H1 (cell line): ENCODE measurements at regions not wholly inside any gene's neighbourhood (a gene's known extent, or its start where the extent isn't known, plus 50 kb on each side); places are given as distances from the start of the nearest gene placed in this dataset.

Source experiments
- CTCF ChIA-PET: fragments of 300-600 bp; sonication (Branson Sonifier 250); formaldehyde crosslinking; loops from one replicate; lab custom pipeline; 2021; ENCODE audit not compliant: partially characterized antibody; lab: Charles Lee
- POLR2A ChIA-PET: fragments of 300-600 bp; sonication (Branson Sonifier 250); formaldehyde crosslinking; loops from one replicate; lab custom pipeline; 2021; ENCODE audit warnings: inconsistent platforms; ENCODE audit not compliant: partially characterized antibody; lab: Charles Lee
- DNase-seq, 2 experiments: peaks; one replicate each; pipeline versions ENCODE4 v3.0.0 to v3.0.0-alpha.2; 2010 to 2022; ENCODE audit warnings: low spot score in 2 of 2, low read depth in 1 of 2, mixed read lengths in 1 of 2
- FAIRE-seq: peaks from 2 replicates; lab custom pipeline; 2011; peaks lifted over from hg19 to GRCh38; lab: Jason Lieb, UNC
- H2AFZ ChIP-seq: 2 replicates; pipeline ENCODE4 v1.8.1; 2012; ENCODE audit warnings: low read length, inconsistent platforms
- H2AK5ac ChIP-seq: 2 replicates; pipeline ENCODE4 v1.6.1; 2013; ENCODE audit warnings: low read depth, low read length
- H2BK120ac ChIP-seq: replicated peaks from 2 replicates; pipeline ENCODE3; 2013; ENCODE audit warnings: low read depth, low read length, inconsistent platforms
- H2BK12ac ChIP-seq: 2 replicates; pipeline ENCODE4 v1.6.1; 2013; ENCODE audit warnings: low read depth, low read length
- H2BK15ac ChIP-seq: 2 replicates; pipeline ENCODE4 v1.6.1; 2013; ENCODE audit warnings: low read length
- H2BK20ac ChIP-seq: 2 replicates; pipeline ENCODE4 v1.6.1; 2013; ENCODE audit warnings: low read length
- H2BK5ac ChIP-seq: 2 replicates; pipeline ENCODE4 v1.6.1; 2013; ENCODE audit warnings: low read depth, low read length
- H3K14ac ChIP-seq: 2 replicates; pipeline ENCODE4 v1.6.1; 2013; ENCODE audit warnings: inconsistent platforms; ENCODE audit not compliant: insufficient read length
- H3K18ac ChIP-seq: 2 replicates; pipeline ENCODE4 v1.6.1; 2013; ENCODE audit warnings: low read length; ENCODE audit errors: extremely low read depth
- H3K23ac ChIP-seq: 2 replicates; pipeline ENCODE4 v1.6.1; 2013; ENCODE audit warnings: inconsistent platforms; ENCODE audit not compliant: insufficient read length
- H3K23me2 ChIP-seq: 2 replicates; pipeline ENCODE4 v1.6.1; 2013; ENCODE audit warnings: low read depth, low read length
- H3K27ac ChIP-seq: 2 replicates; pipeline ENCODE4 v1.6.1; 2011; ENCODE audit warnings: low read depth, low read length, inconsistent platforms
- H3K27me3 ChIP-seq, 4 experiments: replicated peaks in 1 of 4; 1 replicate in 1 of 4; 2 replicates in 3 of 4; pipeline versions ENCODE4 v1.6.1 to v1.8.1; 2011 to 2013; ENCODE audit warnings: low read length in 3 of 4, mild to moderate bottlenecking in 3 of 4, inconsistent platforms in 2 of 4, mixed read lengths in 2 of 4, moderate library complexity in 1 of 4; ENCODE audit not compliant: control insufficient read depth in 3 of 4, insufficient read depth in 3 of 4; ENCODE audit errors: extremely low read depth in 1 of 4
- H3K36me3 ChIP-seq, 4 experiments: 2 replicates each; pipeline versions ENCODE4 v1.6.1 to v1.8.1; 2011 to 2013; ENCODE audit warnings: mild to moderate bottlenecking in 4 of 4, low read length in 3 of 4, moderate library complexity in 2 of 4, control low read depth in 1 of 4, inconsistent platforms in 1 of 4; ENCODE audit not compliant: insufficient read depth in 4 of 4, control insufficient read depth in 2 of 4
- H3K4ac ChIP-seq: replicated peaks from 2 replicates; pipeline ENCODE3; 2013; ENCODE audit warnings: low read length, low read depth, mixed read lengths, inconsistent platforms; ENCODE audit not compliant: insufficient read length
- H3K4me1 ChIP-seq, 4 experiments: replicated peaks in 1 of 4; 1 replicate in 1 of 4; 2 replicates in 3 of 4; pipeline versions ENCODE4 v1.6.1 to v1.8.1; 2011 to 2013; ENCODE audit warnings: low read length in 3 of 4, inconsistent platforms in 2 of 4, mixed read lengths in 1 of 4; ENCODE audit not compliant: insufficient read depth in 4 of 4, control insufficient read depth in 3 of 4
- H3K4me2 ChIP-seq, 2 experiments: 2 replicates each; pipeline versions ENCODE4 v1.6.1 to v1.8.1; 2011 to 2013; ENCODE audit warnings: low read depth in 2 of 2, low read length in 2 of 2, control low read depth in 1 of 2, inconsistent platforms in 1 of 2, mild to moderate bottlenecking in 1 of 2; ENCODE audit not compliant: insufficient read depth in 1 of 2
- H3K4me3 ChIP-seq, 4 experiments: fragments of 200-600, 300-600 bp in 1 of 4; sonication (generic), shearing (Covaris generic), sonication (Bioruptor Twin) in 1 of 4; 2 replicates each; pipeline versions ENCODE4 v1.5.1 to v1.8.1; 2011 to 2016; ENCODE audit warnings: low read length in 4 of 4, low read depth in 3 of 4, control low read depth in 2 of 4, inconsistent platforms in 2 of 4, mild to moderate bottlenecking in 2 of 4, mixed read lengths in 1 of 4, moderate library complexity in 1 of 4; ENCODE audit not compliant: insufficient read depth in 2 of 4; ENCODE audit errors: extremely low read depth in 1 of 4
- H3K56ac ChIP-seq: replicated peaks from 2 replicates; pipeline ENCODE3; 2013; ENCODE audit warnings: low read depth, mild to moderate bottlenecking, mixed read lengths, low read length, inconsistent platforms; ENCODE audit not compliant: insufficient read length
- H3K79me1 ChIP-seq: 2 replicates; pipeline ENCODE4 v1.6.1; 2013; ENCODE audit warnings: low read depth, low read length, control low read depth
- H3K79me2 ChIP-seq, 2 experiments: 2 replicates each; pipeline versions ENCODE4 v1.6.1 to v1.8.1; 2012 to 2013; ENCODE audit warnings: low read length in 2 of 2, mild to moderate bottlenecking in 2 of 2, inconsistent platforms in 1 of 2; ENCODE audit not compliant: insufficient read depth in 2 of 2, control insufficient read depth in 1 of 2
- H3K9ac ChIP-seq, 4 experiments: replicated peaks in 1 of 4; 1 replicate in 1 of 4; 2 replicates in 3 of 4; pipeline versions ENCODE4 v1.6.1 to v1.8.1; 2011 to 2013; ENCODE audit warnings: low read depth in 3 of 4, low read length in 3 of 4, control low read depth in 2 of 4, mild to moderate bottlenecking in 2 of 4, moderate library complexity in 2 of 4, inconsistent platforms in 1 of 4; ENCODE audit errors: extremely low read depth in 1 of 4
- H3K9me3 ChIP-seq, 2 experiments: 2 replicates each; pipeline versions ENCODE4 v1.6.1 to v1.8.1; 2012 to 2013; ENCODE audit warnings: mild to moderate bottlenecking in 2 of 2, moderate library complexity in 2 of 2, control low read depth in 1 of 2, inconsistent platforms in 1 of 2, low read depth in 1 of 2, low read length in 1 of 2, mixed read lengths in 1 of 2; ENCODE audit not compliant: insufficient read depth in 2 of 2
- H4K20me1 ChIP-seq, 2 experiments: replicated peaks in 1 of 2; 2 replicates each; pipeline versions ENCODE3 to v1.8.1; 2011 to 2013; ENCODE audit warnings: inconsistent platforms in 2 of 2, low read length in 2 of 2, mild to moderate bottlenecking in 1 of 2; ENCODE audit not compliant: insufficient read depth in 2 of 2, control insufficient read depth in 1 of 2
- H4K5ac ChIP-seq: 2 replicates; pipeline ENCODE4 v1.6.1; 2013; ENCODE audit warnings: low read length, low read depth, mixed read lengths, inconsistent platforms; ENCODE audit not compliant: insufficient read length
- H4K8ac ChIP-seq: 2 replicates; pipeline ENCODE4 v1.8.0; 2013; ENCODE audit warnings: mild to moderate bottlenecking, moderate library complexity, low read length, inconsistent platforms; ENCODE audit not compliant: insufficient read depth; ENCODE audit errors: extremely low read depth
- H4K91ac ChIP-seq: replicated peaks from 2 replicates; pipeline ENCODE3; 2013; ENCODE audit warnings: low read length, mixed read lengths, inconsistent platforms; ENCODE audit not compliant: insufficient read length
- RNF2 ChIP-seq: fragments of 200-900, 300-1000 bp; sonication (generic); IDR thresholded peaks from 2 replicates; pipeline ENCODE4 v1.7.1; 2016; ENCODE audit warnings: borderline replicate concordance, low read depth, mild to moderate bottlenecking, antibody characterized with exemption, low read length; ENCODE audit not compliant: poor library complexity, severe bottlenecking; ENCODE audit errors: missing control alignments
- ZNF274 ChIP-seq: IDR thresholded peaks from 2 replicates; pipeline ENCODE4 v1.7.0; 2012; ENCODE audit warnings: low read length, borderline replicate concordance; ENCODE audit errors: extremely low read depth
- WGBS, 2 experiments: shearing (Covaris generic) in 1 of 2; methylation state at CpG; one replicate each; pipeline versions ENCODE4 v1.1.6 to v1.1.7; 2013 to 2015; ENCODE audit warnings: low lambda C conversion rate in 2 of 2, mixed read lengths in 2 of 2, inconsistent platforms in 1 of 2, low coverage in 1 of 2, missing lambda C conversion rate in 1 of 2; ENCODE audit not compliant: insufficient replicate concordance in 2 of 2, insufficient coverage in 1 of 2, insufficient read length in 1 of 2; ENCODE audit errors: extremely low coverage in 1 of 2, missing lambda C conversion rate in 1 of 2; 5-methylcytosine and 5-hydroxymethylcytosine counted together

GRCh38 chr22:49188091-49188490, 639.6 kb downstream of the BRD1 start:
- Histone ChIP-seq H4K20me1 (no peaks in the 10 kb centered on the region), H2BK12ac (no peak overlapping the region), H3K4ac (no peak overlapping the region), H3K27me3 (peaks cover 0 to 2% (median 0%) of the 10 kb centered on the region in 4 experiments; a peak in 1 of 7 replicates), H4K8ac (no peak overlapping the region), H4K5ac (no peak overlapping the region), H3K79me1 (no peaks in the 10 kb centered on the region), H3K4me3 (no peak overlapping the region), H3K9ac (no peak overlapping the region; a peak in 1 of 7 replicates), H3K4me1 (no peaks in the 10 kb centered on the region; a peak in 1 of 7 replicates), H3K18ac (no peak overlapping the region), H2BK5ac (no peak overlapping the region), H3K23me2 (peaks cover 3% of the 10 kb centered on the region; the same call in 1 of the 2 replicates), H3K27ac (no peak overlapping the region), H3K79me2 (no peaks in the 10 kb centered on the region), H2BK120ac (no peak overlapping the region), H3K14ac (no peak overlapping the region), H2BK15ac (no peak overlapping the region), H3K4me2 (no peak overlapping the region), H3K23ac (no peak overlapping the region), H3K36me3 (no peaks in the 10 kb centered on the region), H2BK20ac (no peak overlapping the region), H4K91ac (no peak overlapping the region), H3K9me3 (no peaks in the 10 kb centered on the region), H2AK5ac (no peak overlapping the region), H3K56ac (no peak overlapping the region), H2AFZ (no peak overlapping the region)
- 92% methylated on average over 8 of the region's 8 CpGs; no CpG with 5 or more reads in 1 of the 2 experiments for WGBS, 2 experiments
- FAIRE-seq, result no peak
- POLR2A ChIA-PET, result no interaction called here
- CTCF ChIA-PET, result interaction anchor here (0.6 kb wide), 1 partner anchor 563 kb away, joined by 3 read pairs; no protein-coding TSS in a partner anchor
- no peak for DNase-seq
- no peak for TF ChIP-seq RNF2
- TF ChIP-seq ZNF274, result no peak
